GM23338 (cell line): ENCODE measurements at regions not wholly inside any gene's neighbourhood (a gene's known extent, or its start where the extent isn't known, plus 50 kb on each side); places are given as distances from the start of the nearest gene placed in this dataset.

Experiments
- CREB1 ChIP-seq: fragments of 250-450 bp; sonication (Bioruptor Pico); IDR thresholded peaks from 2 replicates; pipeline ENCODE4 v1.5.0; 2020; ENCODE audit warnings: low read depth, mild to moderate bottlenecking, moderate library complexity
- EZH2 ChIP-seq: fragments of 200-600 bp; sonication (generic); IDR thresholded peaks from one replicate; pipeline ENCODE4 v1.8.0; 2017; ENCODE audit warnings: antibody characterized with exemption, mild to moderate bottlenecking, low read depth; ENCODE audit not compliant: unreplicated experiment
- POLR2AphosphoS5 ChIP-seq: IDR thresholded peaks from 2 replicates; pipeline ENCODE4 v1.6.1; 2016; ENCODE audit warnings: antibody characterized with exemption, low read depth
- ZNF114 ChIP-seq: fragments of 250-450 bp; sonication (Bioruptor Pico); IDR thresholded peaks from 2 replicates; pipeline ENCODE4 v1.5.0; 2020; ENCODE audit warnings: mild to moderate bottlenecking, moderate library complexity
- TF ChIP-seq, protein P1 (sequence below): IDR thresholded peaks from one replicate; pipeline ENCODE4 v1.6.1; 2018; ENCODE audit warnings: antibody characterized with exemption; ENCODE audit not compliant: unreplicated experiment
- TF ChIP-seq, protein P2 (sequence below), 2 experiments: fragments of 200-600 bp in 1 of 2; sonication (generic) in 1 of 2; conservative IDR thresholded peaks; 2 replicates each; pipeline versions ENCODE4 v1.5.1 to v1.6.1; 2016 to 2017; ENCODE audit warnings: antibody characterized with exemption in 2 of 2, low read depth in 2 of 2, mild to moderate bottlenecking in 2 of 2, moderate library complexity in 1 of 2

DNA sequence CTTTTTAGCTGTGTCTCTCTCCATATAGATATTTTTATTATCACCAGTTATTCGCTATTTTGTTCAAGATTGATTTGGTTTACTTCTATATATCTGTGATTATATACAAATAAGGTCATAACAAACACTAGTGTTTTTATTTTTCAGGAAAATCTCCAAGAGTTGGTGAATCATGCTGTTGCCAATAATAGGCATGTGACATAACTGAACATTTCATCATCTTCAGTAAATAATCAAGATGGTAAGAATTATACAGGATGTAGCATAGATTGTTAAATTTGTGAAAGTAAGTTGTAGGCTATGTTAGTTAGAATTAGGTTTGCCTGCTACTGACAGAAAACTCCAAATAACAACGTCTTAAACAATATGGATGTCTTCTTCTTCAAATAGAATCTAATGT, 240.9 kb upstream of the PDE3A start:
- TF ChIP-seq, protein P1, sequence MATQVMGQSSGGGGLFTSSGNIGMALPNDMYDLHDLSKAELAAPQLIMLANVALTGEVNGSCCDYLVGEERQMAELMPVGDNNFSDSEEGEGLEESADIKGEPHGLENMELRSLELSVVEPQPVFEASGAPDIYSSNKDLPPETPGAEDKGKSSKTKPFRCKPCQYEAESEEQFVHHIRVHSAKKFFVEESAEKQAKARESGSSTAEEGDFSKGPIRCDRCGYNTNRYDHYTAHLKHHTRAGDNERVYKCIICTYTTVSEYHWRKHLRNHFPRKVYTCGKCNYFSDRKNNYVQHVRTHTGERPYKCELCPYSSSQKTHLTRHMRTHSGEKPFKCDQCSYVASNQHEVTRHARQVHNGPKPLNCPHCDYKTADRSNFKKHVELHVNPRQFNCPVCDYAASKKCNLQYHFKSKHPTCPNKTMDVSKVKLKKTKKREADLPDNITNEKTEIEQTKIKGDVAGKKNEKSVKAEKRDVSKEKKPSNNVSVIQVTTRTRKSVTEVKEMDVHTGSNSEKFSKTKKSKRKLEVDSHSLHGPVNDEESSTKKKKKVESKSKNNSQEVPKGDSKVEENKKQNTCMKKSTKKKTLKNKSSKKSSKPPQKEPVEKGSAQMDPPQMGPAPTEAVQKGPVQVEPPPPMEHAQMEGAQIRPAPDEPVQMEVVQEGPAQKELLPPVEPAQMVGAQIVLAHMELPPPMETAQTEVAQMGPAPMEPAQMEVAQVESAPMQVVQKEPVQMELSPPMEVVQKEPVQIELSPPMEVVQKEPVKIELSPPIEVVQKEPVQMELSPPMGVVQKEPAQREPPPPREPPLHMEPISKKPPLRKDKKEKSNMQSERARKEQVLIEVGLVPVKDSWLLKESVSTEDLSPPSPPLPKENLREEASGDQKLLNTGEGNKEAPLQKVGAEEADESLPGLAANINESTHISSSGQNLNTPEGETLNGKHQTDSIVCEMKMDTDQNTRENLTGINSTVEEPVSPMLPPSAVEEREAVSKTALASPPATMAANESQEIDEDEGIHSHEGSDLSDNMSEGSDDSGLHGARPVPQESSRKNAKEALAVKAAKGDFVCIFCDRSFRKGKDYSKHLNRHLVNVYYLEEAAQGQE: no peak
- TF ChIP-seq EZH2 (no peak), CREB1 (CRISPR knock-in tag) (no peak), POLR2AphosphoS5 (no peak), ZNF114 (CRISPR knock-in tag) (no peak)
- TF ChIP-seq, protein P2, sequence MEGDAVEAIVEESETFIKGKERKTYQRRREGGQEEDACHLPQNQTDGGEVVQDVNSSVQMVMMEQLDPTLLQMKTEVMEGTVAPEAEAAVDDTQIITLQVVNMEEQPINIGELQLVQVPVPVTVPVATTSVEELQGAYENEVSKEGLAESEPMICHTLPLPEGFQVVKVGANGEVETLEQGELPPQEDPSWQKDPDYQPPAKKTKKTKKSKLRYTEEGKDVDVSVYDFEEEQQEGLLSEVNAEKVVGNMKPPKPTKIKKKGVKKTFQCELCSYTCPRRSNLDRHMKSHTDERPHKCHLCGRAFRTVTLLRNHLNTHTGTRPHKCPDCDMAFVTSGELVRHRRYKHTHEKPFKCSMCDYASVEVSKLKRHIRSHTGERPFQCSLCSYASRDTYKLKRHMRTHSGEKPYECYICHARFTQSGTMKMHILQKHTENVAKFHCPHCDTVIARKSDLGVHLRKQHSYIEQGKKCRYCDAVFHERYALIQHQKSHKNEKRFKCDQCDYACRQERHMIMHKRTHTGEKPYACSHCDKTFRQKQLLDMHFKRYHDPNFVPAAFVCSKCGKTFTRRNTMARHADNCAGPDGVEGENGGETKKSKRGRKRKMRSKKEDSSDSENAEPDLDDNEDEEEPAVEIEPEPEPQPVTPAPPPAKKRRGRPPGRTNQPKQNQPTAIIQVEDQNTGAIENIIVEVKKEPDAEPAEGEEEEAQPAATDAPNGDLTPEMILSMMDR (conservative IDR thresholded peaks at IDR 0.05; ENCODE audit: low read depth in 2 of 2): no peak
